Fibroblast of upper back skin (primary cell): ENCODE measurements at regions not wholly inside any gene's neighbourhood (a gene's known extent, or its start where the extent isn't known, plus 50 kb on each side); places are given as distances from the start of the nearest gene placed in this dataset.
A peak's percentile ranks its signal among the peaks of the same experiment; 100 is the strongest.

ENCODE experiments used
- DNase-seq: peaks from one replicate; pipeline ENCODE4 v3.0.0-alpha.2; 2013

DNA sequence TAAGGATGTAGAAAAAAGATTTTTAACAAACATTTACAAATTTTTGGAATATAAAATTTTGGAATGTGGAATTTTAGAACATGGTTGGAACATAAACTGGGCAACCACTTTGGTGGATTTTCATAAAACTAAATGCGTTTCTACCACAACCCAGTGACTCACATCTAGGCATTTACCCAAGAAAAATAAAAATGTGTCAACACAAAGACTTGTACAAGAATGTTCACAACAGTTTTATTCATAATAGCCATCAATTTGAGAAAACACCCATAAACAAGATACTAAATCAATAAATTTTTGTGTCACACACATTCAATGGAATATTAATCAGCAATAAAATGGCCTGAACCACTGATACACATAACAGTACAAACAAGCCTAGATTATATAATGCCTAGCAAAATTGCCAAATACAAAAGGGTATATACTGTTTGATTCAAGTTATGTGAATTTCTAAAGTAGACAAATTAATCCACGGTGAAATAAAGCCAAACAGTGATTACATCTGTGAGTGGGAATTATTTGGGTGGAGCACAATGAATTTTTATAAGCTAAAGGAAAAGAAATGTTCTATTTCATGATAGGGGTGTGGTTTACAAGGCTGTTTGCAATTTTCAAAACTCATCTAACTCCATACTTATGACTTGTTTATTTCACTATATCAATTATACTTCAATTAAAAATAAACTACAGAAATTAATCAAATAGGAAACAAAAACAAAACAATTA, 415.2 kb upstream of the OR4E1 start:
- DNase-seq: no peak

GRCh38 chr14:22086131-22086530, 412.5 kb upstream of the OR4E1 start:
- DNase-seq: no peak

DNA sequence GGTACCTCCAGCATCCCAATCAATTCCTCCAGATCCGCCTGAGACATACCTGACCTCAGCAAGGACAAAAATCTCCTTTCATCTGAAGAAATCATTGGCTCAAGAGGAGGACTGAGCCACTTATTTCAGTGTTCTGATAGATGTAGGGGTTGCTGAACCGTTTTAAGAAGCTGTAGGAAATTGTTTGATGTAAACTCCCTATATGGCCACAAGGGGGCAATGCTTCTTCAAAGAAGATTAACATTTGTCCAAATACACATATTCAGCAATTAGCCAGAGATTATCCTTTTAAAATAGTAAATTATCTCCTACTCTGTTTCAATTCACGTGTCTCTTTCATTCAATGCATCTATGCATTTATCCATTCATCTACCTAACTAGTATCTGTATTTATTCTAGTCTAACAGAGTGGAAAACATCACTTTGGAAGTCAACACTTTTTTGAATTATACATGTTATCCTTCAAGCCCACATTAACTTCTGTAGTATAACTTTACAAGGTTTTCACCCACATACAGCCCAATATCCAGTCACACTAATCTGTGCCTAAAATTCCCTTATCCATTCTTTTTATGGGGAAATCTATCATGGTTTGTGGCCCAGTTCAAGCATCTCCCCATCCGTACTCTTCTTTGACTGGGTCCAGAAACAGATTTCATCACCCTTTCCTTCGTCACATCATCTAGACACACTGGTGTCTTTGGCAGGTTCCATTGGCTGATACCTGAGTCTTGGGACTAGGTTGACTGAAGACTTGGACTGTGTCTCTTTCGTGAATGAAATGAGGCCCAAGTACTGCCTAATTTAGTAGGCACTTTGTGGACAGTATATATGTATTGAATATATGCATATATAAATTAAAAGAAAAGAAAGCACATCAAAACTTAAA, 411.0 kb upstream of the OR4E1 start:
- DNase-seq: peak; percentile 31

GRCh38 chr14:22081337-22081736, 407.7 kb upstream of the OR4E1 start:
- no peak for DNase-seq

DNA sequence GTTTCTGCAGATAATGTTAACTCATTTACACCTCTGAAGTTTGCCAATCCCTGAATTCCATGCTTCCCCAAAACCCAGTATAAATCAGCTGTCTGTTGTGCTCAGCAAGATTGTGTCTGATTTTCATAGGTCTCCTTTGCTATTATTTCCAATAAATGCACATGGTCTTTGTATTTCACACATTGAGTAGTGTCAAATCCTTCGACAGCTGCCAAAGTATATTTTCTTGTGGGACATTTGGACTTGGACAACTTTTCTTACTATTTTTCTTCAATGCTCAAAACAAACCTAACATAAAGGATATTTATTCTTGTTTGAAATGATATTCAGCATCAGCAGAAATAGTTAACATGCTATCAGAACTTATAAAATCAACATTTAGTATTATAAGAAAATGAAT, 406.1 kb upstream of the OR4E1 start:
- DNase-seq: no peak

- DNase-seq: no peak
Measured at GRCh38 chr14:22073801-22074200, 400.2 kb upstream of the OR4E1 start.

DNA sequence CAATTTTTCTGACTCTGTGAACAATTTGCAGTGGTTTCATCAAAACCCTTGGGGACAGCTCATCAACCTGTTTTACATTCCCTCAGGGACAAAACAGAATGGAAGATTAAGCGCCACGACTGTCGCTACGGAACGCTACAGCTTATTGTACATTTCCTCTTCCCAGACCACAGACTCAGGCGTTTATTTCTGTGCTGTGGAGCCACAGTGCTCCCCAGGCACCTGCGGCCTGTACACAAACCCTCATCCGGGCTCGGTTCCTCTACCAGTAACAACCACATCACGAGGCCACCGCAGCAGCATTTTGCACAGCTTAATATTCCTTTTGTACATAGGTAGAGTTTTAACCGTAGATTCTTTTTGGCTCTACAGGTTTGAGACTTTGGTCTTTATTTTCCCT, 397.4 kb upstream of the OR4E1 start:
- no peak for DNase-seq

DNA sequence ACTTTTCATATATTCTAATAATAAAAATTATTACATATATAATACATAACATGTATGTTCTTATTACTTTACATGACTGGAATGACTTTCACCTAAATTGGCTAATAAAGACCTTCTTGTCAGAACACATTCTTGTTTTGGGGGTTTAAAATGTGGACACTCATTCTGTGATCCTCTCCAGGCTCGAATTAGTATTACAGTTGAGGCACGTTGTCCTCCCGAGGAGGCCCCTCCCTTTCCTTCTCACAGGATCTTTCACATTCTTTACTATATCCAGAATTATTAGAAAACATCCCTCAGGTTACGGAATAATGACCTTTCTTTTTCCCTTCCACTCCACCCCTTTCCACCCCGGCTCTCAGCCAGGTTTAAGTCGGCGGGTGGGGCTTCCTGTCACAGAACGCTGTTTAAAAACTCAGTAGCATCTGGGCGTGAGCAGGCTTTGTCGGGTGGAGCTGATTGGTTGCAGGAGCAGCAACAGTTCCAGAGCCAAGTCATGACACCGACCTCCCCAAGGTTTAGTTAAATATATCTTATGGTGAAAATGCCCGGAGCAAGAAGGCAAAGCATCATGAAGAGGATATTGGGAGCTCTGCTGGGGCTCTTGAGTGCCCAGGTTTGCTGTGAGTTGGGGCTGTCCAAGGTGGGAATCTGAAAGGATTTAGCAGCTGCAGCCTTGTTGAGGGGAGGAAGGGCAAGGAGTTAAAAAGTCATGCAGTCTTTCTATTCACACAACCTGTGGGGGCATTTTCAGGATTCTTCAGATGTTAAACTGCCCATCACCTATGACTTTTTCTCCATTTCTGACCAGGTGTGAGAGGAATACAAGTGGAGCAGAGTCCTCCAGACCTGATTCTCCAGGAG, 396.7 kb upstream of the OR4E1 start:
- no peak for DNase-seq

DNA sequence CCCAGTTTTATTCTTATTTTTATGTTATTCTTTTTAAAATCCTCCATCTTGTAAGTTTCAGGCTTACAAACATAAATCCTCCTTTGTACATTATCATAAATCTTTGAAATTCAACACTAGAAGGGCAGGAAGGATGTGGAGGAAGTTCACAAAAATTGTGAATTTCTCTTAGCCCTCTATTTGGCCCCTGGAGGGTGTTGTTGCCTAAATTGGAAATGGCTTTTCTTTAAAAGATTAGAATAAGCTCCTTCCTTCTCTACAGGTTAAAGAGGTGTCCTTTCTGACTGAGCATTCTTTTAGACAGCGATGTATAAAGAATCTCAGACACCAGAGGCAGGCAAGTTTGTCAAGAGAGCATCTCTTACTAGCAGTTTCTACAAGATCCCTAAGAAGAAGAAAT, 391.7 kb upstream of the OR4E1 start:
- no peak for DNase-seq

DNA sequence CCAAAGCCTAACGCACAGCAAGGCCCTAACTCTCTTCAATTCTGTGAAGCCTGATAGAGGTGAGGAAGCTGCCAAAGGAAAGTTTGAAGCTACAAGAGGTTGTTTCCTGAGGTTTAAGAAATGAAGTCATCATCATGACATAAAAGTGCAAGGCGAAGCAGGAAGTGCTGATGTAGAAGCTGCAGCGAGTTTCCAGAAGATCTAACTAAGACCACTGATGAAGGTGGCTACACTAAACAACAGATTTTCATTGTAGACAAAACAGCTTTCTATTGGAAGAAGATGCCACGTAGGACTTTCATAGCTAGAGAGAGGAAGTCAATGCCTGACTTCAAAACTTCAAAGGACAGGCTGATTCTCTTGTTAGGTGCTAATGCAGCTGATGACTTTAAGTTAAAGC, 385.6 kb upstream of the OR4E1 start:
- DNase-seq: no peak

- no peak for DNase-seq
Measured at GRCh38 chr14:22052795-22053194, 379.2 kb upstream of the OR4E1 start.

- DNase-seq: no peak
Measured at GRCh38 chr14:22047115-22047514, 373.5 kb upstream of the OR4E1 start.

DNA sequence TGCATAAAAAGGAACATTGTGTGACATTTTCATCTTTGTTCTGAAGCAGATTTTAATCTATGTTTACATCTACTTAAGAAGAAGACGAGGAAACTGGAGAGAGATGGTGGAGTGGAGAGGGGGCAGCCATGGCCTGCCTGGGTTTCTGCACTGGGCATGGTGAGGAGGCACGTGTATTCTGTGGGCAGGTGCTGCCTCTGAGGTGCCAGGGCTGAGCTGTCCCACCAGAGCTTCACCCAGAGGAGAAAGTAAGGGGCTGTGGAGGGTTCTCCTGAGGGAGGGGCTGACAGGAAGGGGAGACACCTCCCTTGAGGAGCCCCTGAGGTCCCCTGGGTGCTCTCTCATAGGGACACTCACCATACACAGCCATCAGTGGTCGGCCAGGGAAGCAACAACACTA, 372.4 kb upstream of the OR4E1 start:
- no peak for DNase-seq

DNA sequence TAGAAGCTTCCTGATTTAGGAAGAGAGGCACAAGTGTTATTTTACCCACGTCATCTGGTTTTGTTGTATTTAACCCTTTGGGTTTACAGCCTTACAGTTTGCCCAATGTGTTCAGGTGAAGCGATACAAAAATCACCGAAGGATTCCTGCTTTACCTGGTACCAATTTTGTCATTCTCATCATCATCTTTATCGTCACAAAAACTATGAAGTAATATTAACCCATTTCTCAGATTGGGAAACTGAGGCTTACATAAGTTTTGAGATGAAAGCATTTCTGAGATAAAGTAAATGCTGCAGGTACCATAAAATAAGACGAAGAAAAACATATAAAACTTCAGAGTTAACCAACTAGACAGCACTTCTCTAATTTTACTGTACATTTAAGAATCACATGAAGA, 370.6 kb upstream of the OR4E1 start:
- DNase-seq: no peak

GRCh38 chr14:22040781-22041125, 367.1 kb upstream of the OR4E1 start:
- no peak for DNase-seq

DNA sequence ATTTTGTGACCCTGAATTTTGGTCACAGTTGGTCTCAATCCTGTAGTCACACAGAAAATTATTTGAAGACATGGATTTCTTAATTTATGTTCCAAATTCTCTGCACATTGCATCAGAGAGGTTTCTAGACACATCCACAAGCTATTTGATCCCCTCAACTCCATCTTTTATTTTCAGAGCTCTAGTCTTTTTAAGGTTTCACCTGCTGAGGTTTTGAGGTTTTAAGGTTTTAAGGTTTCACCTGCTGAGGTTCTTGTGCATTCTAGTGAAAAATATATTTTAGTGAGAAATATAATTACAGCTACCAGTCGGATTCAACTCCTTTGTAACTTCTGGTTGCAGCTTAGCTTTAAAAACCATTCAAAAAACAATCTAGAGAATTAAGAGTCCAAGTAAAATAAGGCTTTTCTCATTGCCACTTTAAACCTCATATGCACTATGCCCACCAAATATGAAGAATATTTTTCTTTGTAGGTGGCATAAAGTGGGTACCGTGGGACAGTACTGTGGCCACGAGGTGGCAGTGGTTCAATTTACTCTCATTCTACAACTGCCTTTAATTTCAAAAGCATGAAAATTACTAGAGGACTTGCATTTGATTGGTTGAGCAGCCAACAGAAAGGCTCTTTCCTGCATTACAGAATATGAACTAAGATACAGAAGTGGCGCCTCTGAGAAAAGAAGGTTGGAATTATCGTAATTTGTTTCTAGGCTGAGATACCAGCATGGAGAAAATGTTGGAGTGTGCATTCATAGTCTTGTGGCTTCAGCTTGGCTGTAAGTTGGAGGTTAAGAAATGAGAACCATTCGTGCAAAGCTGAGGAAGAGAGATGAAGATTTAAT, 366.5 kb upstream of the OR4E1 start:
- no peak for DNase-seq

GRCh38 chr14:22036541-22037239, 363.1 kb upstream of the OR4E1 start:
- no peak for DNase-seq

DNA sequence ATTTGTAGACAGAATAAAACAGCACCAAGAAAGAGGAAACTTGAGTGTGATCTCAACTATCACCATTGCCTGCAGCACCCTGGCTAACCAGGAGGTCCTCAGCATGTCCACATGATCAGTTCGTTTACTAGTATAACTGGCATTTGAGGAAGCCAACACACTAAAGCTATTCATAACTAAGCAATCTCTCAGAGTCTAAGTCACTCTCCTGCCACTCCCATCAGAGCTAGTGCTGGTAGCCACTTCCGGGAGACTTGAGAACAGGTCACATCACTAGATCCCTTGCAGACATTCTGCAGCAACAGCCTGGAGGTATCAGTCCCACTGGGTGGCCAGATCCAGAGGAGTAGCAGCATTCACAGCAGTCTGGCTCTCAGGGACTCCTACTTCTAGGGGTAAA, 352.9 kb upstream of the OR4E1 start:
- DNase-seq: no peak

DNA sequence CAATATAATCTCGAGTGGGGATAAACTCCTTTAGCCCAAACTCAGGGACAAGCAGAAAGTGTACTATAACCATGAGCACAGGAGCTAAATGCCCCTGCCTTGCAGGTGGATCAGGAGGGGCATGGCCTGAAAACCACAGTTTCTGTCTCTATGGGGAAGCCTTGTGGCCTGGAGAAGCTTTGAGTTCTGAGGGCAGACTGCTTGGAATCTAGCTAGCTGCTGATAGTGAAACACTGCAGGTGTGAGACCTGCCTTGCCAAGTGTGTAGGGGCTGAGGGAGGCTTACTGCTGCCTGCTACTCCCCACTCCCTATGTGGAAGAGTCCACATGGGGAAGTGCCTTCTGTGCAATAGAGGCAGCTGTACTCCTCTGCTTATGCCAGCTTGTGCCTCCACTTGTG, 352.3 kb upstream of the OR4E1 start:
- no peak for DNase-seq

DNA sequence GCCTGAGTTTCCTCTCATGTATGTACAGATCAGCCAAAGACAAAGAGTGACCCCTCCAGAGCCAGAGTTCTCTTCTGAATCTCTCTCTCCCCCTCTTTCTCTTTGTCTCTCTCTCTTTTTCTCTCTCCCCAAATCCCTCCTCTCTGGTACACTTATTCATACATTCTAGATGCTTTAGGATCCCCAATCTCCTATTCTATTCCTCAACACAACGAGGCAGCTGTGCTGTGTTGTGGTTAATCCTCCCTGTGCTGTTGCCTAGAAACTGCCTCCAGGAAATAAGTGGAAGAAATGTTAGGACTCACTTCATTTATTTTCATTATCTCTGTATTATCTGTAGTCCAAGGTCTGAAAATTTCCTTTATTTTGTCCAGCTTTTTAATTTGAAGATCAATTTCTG, 350.5 kb upstream of the OR4E1 start:
- no peak for DNase-seq

- DNase-seq: no peak
Measured at GRCh38 chr14:22018890-22019289, 345.3 kb upstream of the OR4E1 start.

DNA sequence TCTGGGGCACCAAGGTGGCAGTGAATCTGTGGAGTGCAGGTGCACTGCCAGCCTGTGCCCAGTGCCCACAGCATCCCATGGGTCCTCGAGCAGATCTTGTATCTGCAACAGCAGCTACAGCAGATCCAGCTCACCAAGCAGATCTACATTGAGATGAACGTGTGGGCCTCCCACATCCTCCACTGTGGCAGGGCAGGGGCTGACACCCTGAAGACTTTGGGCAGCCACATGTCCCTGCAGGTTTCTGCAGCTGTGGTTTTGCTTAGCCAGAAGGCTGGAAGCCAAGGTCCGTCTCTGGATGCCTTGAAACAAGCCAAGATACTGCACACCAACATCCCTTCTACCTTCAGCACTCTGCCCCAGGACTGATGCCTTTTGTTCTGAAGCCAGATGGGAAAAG, 338.8 kb upstream of the OR4E1 start:
- no peak for DNase-seq
